Panc1 (cell line): ENCODE measurements at regions not wholly inside any gene's neighbourhood (a gene's known extent, or its start where the extent isn't known, plus 50 kb on each side); places are given as distances from the start of the nearest gene placed in this dataset.

Source experiments
- ATAC-seq: fragments of 200-7000 bp; cut with Tn5 transposase; 2 replicates; pipeline ENCODE4 v1.9.1; 2020; ENCODE audit warnings: mild to moderate bottlenecking, moderate library complexity
- BruUV-seq: library from RNA; stranded (reverse); fragments of 400-500 nt; replicated peaks from 2 replicates; lab custom pipeline; 2021; lab: Mats Ljungman, UMichigan
- CTCF ChIA-PET: fragments of 300-600 bp; sonication (Branson Sonifier 250); formaldehyde crosslinking; loops from one replicate; lab custom pipeline; 2022; ENCODE audit warnings: antibody characterized with exemption; lab: Charles Lee
- POLR2A ChIA-PET: fragments of 300-600 bp; sonication (Branson Sonifier 250); formaldehyde crosslinking; loops from one replicate; lab custom pipeline; 2022; ENCODE audit warnings: antibody characterized with exemption; lab: Charles Lee
- DNase-seq: peaks from one replicate; pipeline ENCODE4 v3.0.0-alpha.2; 2010; ENCODE audit warnings: low read depth, low spot score
- H3K27ac ChIP-seq: 2 replicates; pipeline ENCODE4 v1.5.1; 2011; ENCODE audit warnings: mild to moderate bottlenecking, low read length, inconsistent platforms
- H3K27me3 ChIP-seq: fragments of 200-500 bp; sonication (Bioruptor generic); 2 replicates; pipeline ENCODE4 v1.6.0; 2014; ENCODE audit warnings: low read length, inconsistent platforms; ENCODE audit not compliant: control insufficient read depth, insufficient read depth
- H3K36me3 ChIP-seq: fragments of 200-500 bp; sonication (Bioruptor generic); 2 replicates; pipeline ENCODE4 v1.5.1; 2014; ENCODE audit warnings: inconsistent platforms, mild to moderate bottlenecking, low read length, moderate library complexity; ENCODE audit not compliant: control insufficient read depth, insufficient read depth
- H3K4me1 ChIP-seq: 2 replicates; pipeline ENCODE4 v1.5.1; 2011; ENCODE audit warnings: inconsistent platforms, mild to moderate bottlenecking, low read length, moderate library complexity; ENCODE audit not compliant: control insufficient read depth, insufficient read depth
- H3K4me3 ChIP-seq, 2 experiments: 2 replicates each; pipeline ENCODE4 v1.5.1; 2011 to 2012; ENCODE audit warnings: low read depth in 2 of 2, low read length in 2 of 2, mild to moderate bottlenecking in 2 of 2, inconsistent platforms in 1 of 2, moderate library complexity in 1 of 2
- H3K9me3 ChIP-seq: fragments of 200-500 bp; sonication (Bioruptor generic); 2 replicates; pipeline ENCODE4 v1.5.1; 2014; ENCODE audit warnings: low read depth, mild to moderate bottlenecking, inconsistent platforms, low read length, moderate library complexity; ENCODE audit not compliant: control insufficient read depth, insufficient read depth
- CTCF ChIP-seq: fragments of 450-650 bp; IDR thresholded peaks from 2 replicates; pipeline ENCODE4 v1.5.1; 2017; ENCODE audit warnings: mild to moderate bottlenecking
- POLR2AphosphoS5 ChIP-seq: IDR thresholded peaks from 2 replicates; pipeline ENCODE4 v1.6.1; 2012; ENCODE audit warnings: mild to moderate bottlenecking, low read depth, low read length, moderate library complexity
- REST ChIP-seq, 2 experiments: IDR thresholded peaks; 2 replicates each; pipeline ENCODE4 v1.6.1; 2011 to 2012; ENCODE audit warnings: low read depth in 2 of 2, control low read depth in 1 of 2, low read length in 1 of 2, mild to moderate bottlenecking in 1 of 2, moderate library complexity in 1 of 2; ENCODE audit not compliant: insufficient read depth in 1 of 2
- SIN3A ChIP-seq: IDR thresholded peaks from 2 replicates; pipeline ENCODE4 v1.6.1; 2012; ENCODE audit warnings: low read depth, mild to moderate bottlenecking, low read length, moderate library complexity, borderline replicate concordance; ENCODE audit not compliant: insufficient read depth
- TCF7L2 ChIP-seq: IDR thresholded peaks from 2 replicates; pipeline ENCODE4 v1.6.1; 2011; ENCODE audit warnings: mild to moderate bottlenecking, low read depth, low read length, inconsistent platforms
- in situ Hi-C: cut with HindIII; loops from 2 replicates; pipeline ENCODE4 v1.10.0; 2016; ENCODE audit warnings: low sequenced_read_pairs, low pct_unique_long_range_greater_than_20kb
- intact Hi-C: fragments of 100-400 bp; cut with micrococcal nuclease; formaldehyde crosslinking; loops from one replicate; pipeline ENCODE4 v1.10.0; 2022; ENCODE audit not compliant: unreplicated experiment

GRCh38 chr13:65763811-65764210, 1466.3 kb downstream of the PCDH9 start:
- Histone ChIP-seq H3K36me3 (no peaks in the 10 kb centered on the region), H3K27me3 (no peaks in the 10 kb centered on the region), H3K4me1 (no peaks in the 10 kb centered on the region), H3K4me3 (no peak overlapping the region), H3K27ac (no peak overlapping the region), H3K9me3 (0 out of 2 replicates have a peak, but pooled peaks cover 2% of the 10 kb centered on the region)
- intact Hi-C loops, result no loop called here
- POLR2A ChIA-PET, result no interaction called here
- ATAC-seq (no peak), DNase-seq (no peak)
- TF ChIP-seq SIN3A (no peak), TCF7L2 (no peak), POLR2AphosphoS5 (no peak), REST (IDR thresholded peaks at IDR 0.05; ENCODE audit: insufficient read depth in 1 of 2, low read depth in 2 of 2, low read length in 1 of 2) (no peak), CTCF (no peak)
- CTCF ChIA-PET, result no interaction called here
- in situ Hi-C loops, result no loop called here
- BruUV-seq, result no TSS peak

GRCh38 chr13:65762012-65762411, 1468.1 kb downstream of the PCDH9 start:
- Histone ChIP-seq H3K4me3 (no peak overlapping the region), H3K36me3 (no peaks in the 10 kb centered on the region), H3K9me3 (0 out of 2 replicates have a peak, but pooled peaks cover 4% of the 10 kb centered on the region), H3K4me1 (no peaks in the 10 kb centered on the region), H3K27ac (no peak overlapping the region), H3K27me3 (no peaks in the 10 kb centered on the region)
- DNase-seq (no peak), ATAC-seq (no peak)
- intact Hi-C loops (no loop called here), in situ Hi-C loops (no loop called here)
- ChIA-PET CTCF (no interaction called here), POLR2A (interaction anchor here (0.7 kb wide), 1 partner anchor 1393 kb away, joined by 6 read pairs; no protein-coding TSS in a partner anchor)
- BruUV-seq, result no TSS peak
- TF ChIP-seq REST (IDR thresholded peaks at IDR 0.05; ENCODE audit: insufficient read depth in 1 of 2, low read depth in 2 of 2, low read length in 1 of 2) (no peak), TCF7L2 (no peak), CTCF (no peak), SIN3A (no peak), POLR2AphosphoS5 (no peak)
